ENCODE measurements at regions not wholly inside any gene's neighbourhood (a gene's known extent, or its start where the extent isn't known, plus 50 kb on each side); places are given as distances from the start of the nearest gene placed in this dataset.

DNA sequence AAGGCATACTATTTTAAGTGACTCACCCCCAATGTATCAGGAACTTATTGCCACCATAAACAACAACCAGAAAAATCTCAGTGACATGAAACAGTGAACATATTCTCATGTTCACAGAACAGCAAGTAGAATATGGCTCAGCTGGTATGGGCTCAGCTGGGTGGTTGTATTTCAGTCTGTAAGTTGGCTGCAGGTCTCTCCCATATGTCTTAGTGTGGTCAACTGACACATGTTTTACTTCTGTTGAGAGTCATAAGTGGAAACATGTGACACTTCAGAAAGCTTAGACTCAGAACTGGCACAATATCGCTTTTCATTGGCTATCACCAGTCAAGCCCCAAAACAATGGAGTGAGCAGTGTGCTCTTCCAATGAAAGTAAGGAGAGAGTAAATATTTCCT is 574.1 kb downstream of the HAO1 start:
- no peaks in the 10 kb centered on the region for H3K4me1 ChIP-seq (ENCODE audit: control insufficient read depth in 2 of 2, insufficient read depth in 2 of 2, low read length in 2 of 2)
- ATAC-seq (ENCODE audit: low read depth) (no peak), DNase-seq (no peak)
- Mint-ChIP-seq H3K27me3 (no peaks in the 10 kb centered on the region), H3K4me3 (no peak overlapping the region), H3K4me1 (no peaks in the 10 kb centered on the region), H3K27ac (no peak overlapping the region), H3K9me3 (ENCODE audit: insufficient read depth) (no peaks in the 10 kb centered on the region)
- ChIA-PET POLR2A (no interaction called here), CTCF (no interaction called here)
- H3K4me3 ChIP-seq (ENCODE audit: control extremely low read depth in 1 of 5, extremely low read depth in 1 of 5, insufficient read depth in 1 of 5, low read depth in 2 of 5, low read length in 4 of 5): no peak overlapping the region
- H3K9me3 ChIP-seq (ENCODE audit: control extremely low read depth in 1 of 3, control insufficient read depth in 2 of 3, insufficient read depth in 1 of 3, low read length in 2 of 3): peaks cover 0 to 2% (median 0%) of the 10 kb centered on the region in 3 donors
- no peaks in the 10 kb centered on the region for H3K79me2 ChIP-seq (ENCODE audit: control insufficient read depth, insufficient read depth, low read length)
- H3K27ac ChIP-seq (ENCODE audit: low read length in 2 of 2): no peak overlapping the region
- H4K20me1 ChIP-seq (ENCODE audit: control insufficient read depth, insufficient read depth, low read length, poor library complexity, severe bottlenecking): no peaks in the 10 kb centered on the region
- H2AFZ ChIP-seq (ENCODE audit: insufficient read depth, low read depth, low read length, poor library complexity, severe bottlenecking): no peak overlapping the region
- H3K36me3 ChIP-seq (replicated peaks in 1 of 2; ENCODE audit: control extremely low read depth in 1 of 2, control insufficient read depth in 1 of 2, extremely low read depth in 1 of 2, insufficient read depth in 2 of 2, low read length in 1 of 2): no peaks in the 10 kb centered on the region
- no CpG with 5 or more reads among the region's 1 CpG for WGBS (ENCODE audit: insufficient coverage)
- no peak overlapping the region for H3K4me2 ChIP-seq (replicated peaks; ENCODE audit: low read depth, low read length, poor library complexity, severe bottlenecking)
- no peak for TF ChIP-seq EZH2 (IDR thresholded peaks at IDR 0.05; ENCODE audit: borderline replicate concordance, insufficient read depth, low read depth, low read length, poor library complexity, severe bottlenecking)
- TF ChIP-seq, protein P1, sequence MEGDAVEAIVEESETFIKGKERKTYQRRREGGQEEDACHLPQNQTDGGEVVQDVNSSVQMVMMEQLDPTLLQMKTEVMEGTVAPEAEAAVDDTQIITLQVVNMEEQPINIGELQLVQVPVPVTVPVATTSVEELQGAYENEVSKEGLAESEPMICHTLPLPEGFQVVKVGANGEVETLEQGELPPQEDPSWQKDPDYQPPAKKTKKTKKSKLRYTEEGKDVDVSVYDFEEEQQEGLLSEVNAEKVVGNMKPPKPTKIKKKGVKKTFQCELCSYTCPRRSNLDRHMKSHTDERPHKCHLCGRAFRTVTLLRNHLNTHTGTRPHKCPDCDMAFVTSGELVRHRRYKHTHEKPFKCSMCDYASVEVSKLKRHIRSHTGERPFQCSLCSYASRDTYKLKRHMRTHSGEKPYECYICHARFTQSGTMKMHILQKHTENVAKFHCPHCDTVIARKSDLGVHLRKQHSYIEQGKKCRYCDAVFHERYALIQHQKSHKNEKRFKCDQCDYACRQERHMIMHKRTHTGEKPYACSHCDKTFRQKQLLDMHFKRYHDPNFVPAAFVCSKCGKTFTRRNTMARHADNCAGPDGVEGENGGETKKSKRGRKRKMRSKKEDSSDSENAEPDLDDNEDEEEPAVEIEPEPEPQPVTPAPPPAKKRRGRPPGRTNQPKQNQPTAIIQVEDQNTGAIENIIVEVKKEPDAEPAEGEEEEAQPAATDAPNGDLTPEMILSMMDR (IDR thresholded peaks at IDR 0.05): no peak
- H3K9ac ChIP-seq (ENCODE audit: low read length): no peak overlapping the region
- H3K27me3 ChIP-seq (replicated peaks in 1 of 4; ENCODE audit: control extremely low read depth in 1 of 4, control insufficient read depth in 3 of 4, insufficient read depth in 4 of 4, low read length in 3 of 4): no peaks in the 10 kb centered on the region
- intact Hi-C loops (cut with micrococcal nuclease): no loop called here

DNA sequence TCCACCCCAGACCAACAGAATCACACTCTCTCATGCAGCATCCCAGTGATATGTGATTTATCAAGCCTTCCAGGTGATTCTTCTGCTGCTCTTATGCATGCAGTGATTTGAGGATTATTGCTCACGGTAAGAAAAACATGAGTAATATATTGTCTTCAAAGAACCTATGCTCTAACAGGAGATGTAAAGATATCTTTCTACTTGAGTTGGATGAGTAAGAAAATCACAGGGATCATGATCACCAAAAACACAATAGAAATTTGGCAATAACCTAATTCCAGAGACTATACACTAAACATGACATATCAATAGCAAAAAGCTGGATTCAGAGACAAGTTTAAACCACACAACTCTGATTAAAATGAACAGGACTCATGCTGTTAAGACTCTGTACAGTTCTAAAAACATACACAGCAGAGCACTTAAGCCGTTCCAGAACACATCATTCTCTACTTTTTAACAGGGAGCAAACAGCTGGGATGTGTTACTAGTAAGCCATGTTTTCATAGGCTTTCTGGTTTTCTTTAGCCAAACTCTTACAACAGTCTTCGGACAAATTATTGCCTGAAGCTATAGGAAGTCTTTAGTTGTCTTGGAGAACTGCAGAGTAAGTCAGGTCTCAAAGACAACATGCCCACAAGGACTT is 568.6 kb downstream of the HAO1 start:
- H3K9ac ChIP-seq (ENCODE audit: low read length): no peak overlapping the region
- POLR2A ChIA-PET: no interaction called here
- no peak overlapping the region for H3K27ac Mint-ChIP-seq
- no peak overlapping the region for H3K4me3 Mint-ChIP-seq
- no peaks in the 10 kb centered on the region for H3K4me1 Mint-ChIP-seq
- H3K9me3 ChIP-seq (ENCODE audit: control extremely low read depth in 1 of 3, control insufficient read depth in 2 of 3, insufficient read depth in 1 of 3, low read length in 2 of 3): no peaks in the 10 kb centered on the region
- H3K4me2 ChIP-seq (replicated peaks; ENCODE audit: low read depth, low read length, poor library complexity, severe bottlenecking): no peak overlapping the region
- H3K27me3 Mint-ChIP-seq: no peaks in the 10 kb centered on the region
- H3K4me1 ChIP-seq (ENCODE audit: control insufficient read depth in 2 of 2, insufficient read depth in 2 of 2, low read length in 2 of 2): no peaks in the 10 kb centered on the region
- no peaks in the 10 kb centered on the region for H3K36me3 ChIP-seq (replicated peaks in 1 of 2; ENCODE audit: control extremely low read depth in 1 of 2, control insufficient read depth in 1 of 2, extremely low read depth in 1 of 2, insufficient read depth in 2 of 2, low read length in 1 of 2)
- DNase-seq (no peak), ATAC-seq (ENCODE audit: low read depth) (no peak)
- H3K27ac ChIP-seq (ENCODE audit: low read length in 2 of 2): no peak overlapping the region
- intact Hi-C loops (cut with micrococcal nuclease): no loop called here
- CTCF ChIA-PET: interaction anchor here (0.5 kb wide), 1 partner anchor 416 kb away, joined by 3 read pairs; no protein-coding TSS in a partner anchor
- no peak overlapping the region for H3K4me3 ChIP-seq (ENCODE audit: control extremely low read depth in 1 of 5, extremely low read depth in 1 of 5, insufficient read depth in 1 of 5, low read depth in 2 of 5, low read length in 4 of 5)
- no peak overlapping the region for H2AFZ ChIP-seq (ENCODE audit: insufficient read depth, low read depth, low read length, poor library complexity, severe bottlenecking)
- TF ChIP-seq, protein P1 (IDR thresholded peaks at IDR 0.05): no peak
- no peak for TF ChIP-seq EZH2 (IDR thresholded peaks at IDR 0.05; ENCODE audit: borderline replicate concordance, insufficient read depth, low read depth, low read length, poor library complexity, severe bottlenecking)
- H4K20me1 ChIP-seq (ENCODE audit: control insufficient read depth, insufficient read depth, low read length, poor library complexity, severe bottlenecking): no peaks in the 10 kb centered on the region
- no peaks in the 10 kb centered on the region for H3K79me2 ChIP-seq (ENCODE audit: control insufficient read depth, insufficient read depth, low read length)
- WGBS (ENCODE audit: insufficient coverage): no CpG with 5 or more reads among the region's 3 CpGs
- no peaks in the 10 kb centered on the region for H3K27me3 ChIP-seq (replicated peaks in 1 of 4; ENCODE audit: control extremely low read depth in 1 of 4, control insufficient read depth in 3 of 4, insufficient read depth in 4 of 4, low read length in 3 of 4)
- H3K9me3 Mint-ChIP-seq (ENCODE audit: insufficient read depth): peaks cover 3% of the 10 kb centered on the region

Data from B cell (primary cell).